GM06990 (cell line): ENCODE measurements at regions not wholly inside any gene's neighbourhood (a gene's known extent, or its start where the extent isn't known, plus 50 kb on each side); places are given as distances from the start of the nearest gene placed in this dataset.

ENCODE experiments used
- DNase-seq: peaks from one replicate; pipeline ENCODE4 v3.0.0-alpha.2; 2011; ENCODE audit not compliant: insufficient read length; ENCODE audit errors: extremely low read depth
- H3K27me3 ChIP-seq: replicated peaks from 2 replicates; pipeline ENCODE4 v1.6.0; 2011; ENCODE audit warnings: low read length; ENCODE audit not compliant: control insufficient read depth, insufficient read depth
- H3K36me3 ChIP-seq: 2 replicates; pipeline ENCODE4 v1.5.1; 2011; ENCODE audit warnings: low read length; ENCODE audit not compliant: control insufficient read depth, insufficient read depth
- H3K4me3 ChIP-seq: replicated peaks from 2 replicates; pipeline ENCODE4 v1.5.1; 2011; ENCODE audit warnings: low read depth, mild to moderate bottlenecking, control low read depth, low read length
- TF ChIP-seq, protein P1 (sequence below): IDR thresholded peaks from 2 replicates; pipeline ENCODE4 v1.5.1; 2011; ENCODE audit warnings: low read length, control low read depth, mild to moderate bottlenecking, inconsistent platforms; ENCODE audit not compliant: insufficient read depth, poor library complexity, severe bottlenecking

GRCh38 chr1:213826891-213827290 lies 160.9 kb upstream of the PROX1 start:
- H3K36me3 ChIP-seq = no peaks in the 10 kb centered on the region
- H3K4me3 ChIP-seq = no peak overlapping the region
- peaks cover 1% of the 10 kb centered on the region; the same call in 1 of the 2 replicates for H3K27me3 ChIP-seq
- TF ChIP-seq, protein P1, sequence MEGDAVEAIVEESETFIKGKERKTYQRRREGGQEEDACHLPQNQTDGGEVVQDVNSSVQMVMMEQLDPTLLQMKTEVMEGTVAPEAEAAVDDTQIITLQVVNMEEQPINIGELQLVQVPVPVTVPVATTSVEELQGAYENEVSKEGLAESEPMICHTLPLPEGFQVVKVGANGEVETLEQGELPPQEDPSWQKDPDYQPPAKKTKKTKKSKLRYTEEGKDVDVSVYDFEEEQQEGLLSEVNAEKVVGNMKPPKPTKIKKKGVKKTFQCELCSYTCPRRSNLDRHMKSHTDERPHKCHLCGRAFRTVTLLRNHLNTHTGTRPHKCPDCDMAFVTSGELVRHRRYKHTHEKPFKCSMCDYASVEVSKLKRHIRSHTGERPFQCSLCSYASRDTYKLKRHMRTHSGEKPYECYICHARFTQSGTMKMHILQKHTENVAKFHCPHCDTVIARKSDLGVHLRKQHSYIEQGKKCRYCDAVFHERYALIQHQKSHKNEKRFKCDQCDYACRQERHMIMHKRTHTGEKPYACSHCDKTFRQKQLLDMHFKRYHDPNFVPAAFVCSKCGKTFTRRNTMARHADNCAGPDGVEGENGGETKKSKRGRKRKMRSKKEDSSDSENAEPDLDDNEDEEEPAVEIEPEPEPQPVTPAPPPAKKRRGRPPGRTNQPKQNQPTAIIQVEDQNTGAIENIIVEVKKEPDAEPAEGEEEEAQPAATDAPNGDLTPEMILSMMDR = no peak
- DNase-seq = no peak

GRCh38 chr1:213828867-213829266 lies 158.9 kb upstream of the PROX1 start:
- Histone ChIP-seq H3K27me3 (peaks cover 1% of the 10 kb centered on the region; the same call in 1 of the 2 replicates), H3K36me3 (no peaks in the 10 kb centered on the region), H3K4me3 (no peak overlapping the region)
- TF ChIP-seq, protein P1 = no peak
- DNase-seq = no peak

DNA sequence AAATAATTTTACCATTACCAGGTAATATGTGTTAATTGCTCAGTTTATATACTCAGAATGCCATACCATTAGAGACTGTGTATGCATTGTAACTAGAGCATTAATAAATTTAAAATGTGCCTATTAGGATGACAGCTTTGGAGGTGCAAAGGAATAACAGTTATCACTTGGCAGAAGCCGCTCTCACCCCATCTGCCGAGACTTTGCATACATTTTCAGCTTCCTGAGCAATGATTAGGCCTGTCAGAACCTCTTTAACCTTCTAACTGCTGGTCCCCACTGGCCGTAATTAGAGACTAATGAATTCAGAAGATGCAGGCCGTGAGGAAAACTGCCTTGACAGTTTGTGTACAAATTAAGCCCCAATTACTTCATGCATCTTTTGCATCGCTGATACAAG lies 158.0 kb upstream of the PROX1 start:
- TF ChIP-seq, protein P1 = no peak
- H3K4me3 ChIP-seq = no peak overlapping the region
- peaks cover 1% of the 10 kb centered on the region; the same call in 1 of the 2 replicates for H3K27me3 ChIP-seq
- no peak for DNase-seq
- H3K36me3 ChIP-seq = no peaks in the 10 kb centered on the region

GRCh38 chr1:213830371-213830770 lies 157.4 kb upstream of the PROX1 start:
- Histone ChIP-seq H3K36me3 (no peaks in the 10 kb centered on the region), H3K27me3 (peaks cover 1% of the 10 kb centered on the region; the same call in 1 of the 2 replicates), H3K4me3 (no peak overlapping the region)
- TF ChIP-seq, protein P1 = no peak
- DNase-seq = no peak

DNA sequence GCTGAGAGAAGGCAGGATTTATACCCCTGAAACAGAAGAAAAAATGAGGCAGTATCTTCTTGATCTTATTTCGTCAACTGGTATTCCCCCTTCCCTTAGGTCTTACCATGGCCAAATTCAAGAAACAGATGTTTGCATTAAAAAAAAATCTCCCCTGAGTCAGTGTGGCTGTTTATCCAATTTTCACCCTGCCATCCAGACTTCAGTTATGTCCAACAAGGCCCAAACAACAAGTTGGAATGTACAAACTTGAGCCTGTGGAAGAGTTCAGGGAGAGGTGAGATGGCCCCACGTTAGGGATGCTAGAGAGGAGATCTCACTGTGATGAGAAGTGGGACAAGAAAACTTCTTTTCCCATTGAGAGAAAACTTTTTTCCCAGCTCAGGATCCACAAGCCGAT lies 147.2 kb upstream of the PROX1 start:
- Histone ChIP-seq H3K27me3 (no peaks in the 10 kb centered on the region; the same call in 1 of the 2 replicates), H3K4me3 (no peak overlapping the region), H3K36me3 (no peaks in the 10 kb centered on the region)
- no peak for DNase-seq
- TF ChIP-seq, protein P1 = no peak

DNA sequence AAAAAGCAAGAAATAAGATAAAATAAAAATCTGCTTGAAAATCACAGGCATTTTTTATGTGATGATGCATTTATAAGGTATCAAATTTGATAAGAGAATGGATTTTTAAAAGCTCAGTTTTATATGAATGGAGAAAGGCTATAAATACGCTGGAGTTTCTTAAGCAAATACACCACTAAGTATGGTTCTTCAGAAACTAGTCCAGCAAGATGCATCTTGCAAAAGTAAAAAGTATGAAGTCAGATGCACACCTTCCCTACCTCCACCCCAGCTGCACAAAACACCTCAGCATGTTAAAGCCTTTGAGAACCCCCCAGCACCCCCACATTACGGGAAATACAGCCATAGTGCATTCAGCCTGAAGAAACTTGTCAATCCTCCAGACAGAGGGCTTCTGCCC lies 143.1 kb upstream of the PROX1 start:
- H3K4me3 ChIP-seq = no peak overlapping the region
- H3K27me3 ChIP-seq = no peaks in the 10 kb centered on the region; the same call in 1 of the 2 replicates
- TF ChIP-seq, protein P1 = no peak
- H3K36me3 ChIP-seq = no peaks in the 10 kb centered on the region
- DNase-seq = no peak
